Right cardiac atrium (tissue), 5 donors: ENCODE measurements at regions not wholly inside any gene's neighbourhood (a gene's known extent, or its start where the extent isn't known, plus 50 kb on each side); places are given as distances from the start of the nearest gene placed in this dataset.
"Not testable (repeated sequence)": the region's sequence is repeated elsewhere in the genome, so short reads cannot be mapped to it uniquely, and the experiment has no call there.

Experiments
- ATAC-seq, 2 donors: fragments of 200-7000 bp; cut with Tn5 transposase; one replicate each; pipeline versions ENCODE4 v1.8.0 to v1.9.1; 2020; ENCODE audit warnings: moderate library complexity in 2 of 2, mild to moderate bottlenecking in 1 of 2
- DNase-seq, 3 donors: peaks; one replicate each; pipeline ENCODE4 v3.0.0-alpha.2; 2020
- H3K27ac ChIP-seq: one replicate; pipeline ENCODE4 v1.5.1; 2013; ENCODE audit warnings: mild to moderate bottlenecking, low read length, control low read depth, moderate library complexity
- H3K27me3 ChIP-seq: one replicate; pipeline ENCODE4 v1.6.1; 2013; ENCODE audit not compliant: control insufficient read depth, insufficient read depth
- H3K4me1 ChIP-seq: one replicate; pipeline ENCODE4 v1.6.1; 2013; ENCODE audit warnings: low read length; ENCODE audit not compliant: control insufficient read depth, insufficient read depth
- H3K4me3 ChIP-seq: one replicate; pipeline ENCODE4 v1.5.1; 2013; ENCODE audit warnings: low read length, control low read depth
- H3K9me3 ChIP-seq: one replicate; pipeline ENCODE4 v1.6.1; 2013; ENCODE audit warnings: low read length; ENCODE audit not compliant: control insufficient read depth
- WGBS: extraction: QIAGEN DNeasy Blood & Tissue Kit; methylation state at CpG from one replicate; pipeline ENCODE4 v1.1.7; 2013; 5-methylcytosine and 5-hydroxymethylcytosine counted together
- intact Hi-C, 4 donors: fragments of 100-400 bp; cut with DNase I; formaldehyde crosslinking; loops; one replicate each; pipeline versions ENCODE4 v1.11.0 to v1.14.0; 2022 to 2023
- donor health status: healthy with polysubstance abuse.
- donor health status: DM: no; HTN: yes; CAD: no.
- donor health status: DM: no; HTN: no; CAD: no.
- donor health status: DM: no; HTN: yes; CAD: no; lungs with severe emphysema.
- donor health status: DM: yes; HTN: yes; CAD: no.

GRCh38 chrX:37075892-37076595, 67.9 kb downstream of the FAM47C start:
- Histone ChIP-seq H3K27me3 (no peaks in the 10 kb centered on the region), H3K4me1 (no peaks in the 10 kb centered on the region), H3K4me3 (no peak overlapping the region), H3K27ac (no peak overlapping the region), H3K9me3 (no peaks in the 10 kb centered on the region)
- 93% methylated on average over 3 of the region's 3 CpGs for WGBS
- intact Hi-C loops, result no loop called here
- ATAC-seq (no peak), DNase-seq (no peak)

GRCh38 chrX:37076983-37077382, 68.8 kb downstream of the FAM47C start:
- H3K9me3 ChIP-seq, result no peaks in the 10 kb centered on the region

GRCh38 chrX:37077646-37078433, 69.7 kb downstream of the FAM47C start:
- intact Hi-C loops, result no loop called here
- Histone ChIP-seq H3K9me3 (no peaks in the 10 kb centered on the region), H3K27ac (no peak overlapping the region), H3K4me1 (no peaks in the 10 kb centered on the region), H3K4me3 (no peak overlapping the region), H3K27me3 (no peaks in the 10 kb centered on the region)
- DNase-seq (peak in 1 of 3 donors; percentile 37), ATAC-seq (no peak)
- WGBS, result 94% methylated on average over 32 of the region's 32 CpGs

More at GRCh38 chrX:37076983-37077382, 68.8 kb downstream of the FAM47C start:
- Histone ChIP-seq H3K27me3 (no peaks in the 10 kb centered on the region), H3K4me3 (no peak overlapping the region), H3K4me1 (no peaks in the 10 kb centered on the region), H3K27ac (no peak overlapping the region)
- 88% methylated on average over 4 of the region's 4 CpGs for WGBS
- ATAC-seq (no peak), DNase-seq (no peak)
- intact Hi-C loops, result no loop called here

- DNase-seq (no peak), ATAC-seq (no peak)
- intact Hi-C loops, result no loop called here
- no peaks in the 10 kb centered on the region for H3K9me3 ChIP-seq
- 98% methylated on average over 16 of the region's 16 CpGs for WGBS
- no peak overlapping the region for H3K27ac ChIP-seq
- no peak overlapping the region for H3K4me3 ChIP-seq
- no peaks in the 10 kb centered on the region for H3K4me1 ChIP-seq
- H3K27me3 ChIP-seq, result no peaks in the 10 kb centered on the region
Observed at GRCh38 chrX:37078434-37078703, 70.2 kb downstream of the FAM47C start.

- ATAC-seq, result no peak
- DNase-seq, result no peak
- 76% methylated on average over 1 of the region's 1 CpG for WGBS
- intact Hi-C loops, result no loop called here
- Histone ChIP-seq H3K27me3 (no peaks in the 10 kb centered on the region), H3K9me3 (no peaks in the 10 kb centered on the region), H3K27ac (no peak overlapping the region), H3K4me3 (no peak overlapping the region), H3K4me1 (no peaks in the 10 kb centered on the region)
Observed at GRCh38 chrX:37083880-37084279, 75.7 kb downstream of the FAM47C start.

GRCh38 chrX:37085699-37086098, 77.5 kb downstream of the FAM47C start:
- DNase-seq, intact Hi-C loops, H3K27me3 ChIP-seq, H3K4me1 ChIP-seq, H3K4me3 ChIP-seq, H3K27ac ChIP-seq, H3K9me3 ChIP-seq: not testable (repeated sequence)
- ATAC-seq, result peak in 1 of 2 donors; percentile 65
- WGBS, result no CpG with 5 or more reads among the region's 2 CpGs

- intact Hi-C loops, H3K4me1 ChIP-seq, H3K27ac ChIP-seq, DNase-seq, H3K27me3 ChIP-seq, H3K4me3 ChIP-seq, H3K9me3 ChIP-seq: not testable (repeated sequence)
- WGBS, result no CpG with 5 or more reads among the region's 3 CpGs
- peak; percentile 84 to 88 for ATAC-seq
Observed at GRCh38 chrX:37086820-37087219, 78.7 kb downstream of the FAM47C start.

- H3K4me3 ChIP-seq, intact Hi-C loops, H3K27me3 ChIP-seq, H3K4me1 ChIP-seq, H3K9me3 ChIP-seq, ATAC-seq, H3K27ac ChIP-seq, DNase-seq: not testable (repeated sequence)
- WGBS, result no CpG with 5 or more reads among the region's 3 CpGs
Observed at GRCh38 chrX:37087875-37088274, 79.7 kb downstream of the FAM47C start.

- intact Hi-C loops, H3K4me3 ChIP-seq, ATAC-seq, H3K27me3 ChIP-seq, DNase-seq, H3K4me1 ChIP-seq, H3K27ac ChIP-seq, H3K9me3 ChIP-seq: not testable (repeated sequence)
- no CpG with 5 or more reads among the region's 1 CpG for WGBS
Observed at GRCh38 chrX:37088778-37089177, 80.6 kb downstream of the FAM47C start.

- no CpG with 5 or more reads among the region's 1 CpG for WGBS
- intact Hi-C loops, result not testable (repeated sequence)
Observed at GRCh38 chrX:37090142-37090541, 82.0 kb downstream of the FAM47C start.

GRCh38 chrX:37096422-37097124, 88.4 kb downstream of the FAM47C start:
- H3K27me3 ChIP-seq, ATAC-seq, H3K27ac ChIP-seq, intact Hi-C loops, H3K4me1 ChIP-seq, H3K4me3 ChIP-seq, H3K9me3 ChIP-seq, DNase-seq: not testable (repeated sequence)
- whole genome bisulfite sequencing, result no CpG with 5 or more reads among the region's 4 CpGs

More at GRCh38 chrX:37090142-37090541, 82.0 kb downstream of the FAM47C start:
- H3K4me3 ChIP-seq, H3K4me1 ChIP-seq, H3K27me3 ChIP-seq, H3K27ac ChIP-seq, ATAC-seq, H3K9me3 ChIP-seq, DNase-seq: not testable (repeated sequence)
